Effector memory CD8-positive, alpha-beta T cell (primary cell): ENCODE measurements at regions not wholly inside any gene's neighbourhood (a gene's known extent, or its start where the extent isn't known, plus 50 kb on each side); places are given as distances from the start of the nearest gene placed in this dataset.

Source experiments
- ATAC-seq: fragments of 150-1000 bp; cut with Tn5 transposase; replicated peaks from 2 replicates; pipeline ENCODE4 v1.10.0; 2021; ENCODE audit warnings: mild to moderate bottlenecking, moderate library complexity
- DNase-seq, 3 experiments: peaks; one replicate each; pipeline ENCODE4 v3.0.0; 2021
- H3K27ac Mint-ChIP-seq, 2 donors: one replicate each; pipeline ENCODE4 v1.8.0; 2022; ENCODE audit warnings: mild to moderate bottlenecking in 2 of 2, mixed read lengths in 2 of 2, moderate library complexity in 2 of 2
- H3K27me3 Mint-ChIP-seq, 2 donors: one replicate each; pipeline ENCODE4 v1.8.0; 2022; ENCODE audit warnings: mixed read lengths in 2 of 2
- H3K36me3 Mint-ChIP-seq: one replicate; pipeline ENCODE4 v1.8.0; 2022; ENCODE audit warnings: mild to moderate bottlenecking, moderate library complexity, mixed read lengths; ENCODE audit not compliant: insufficient read depth
- H3K4me1 Mint-ChIP-seq, 2 donors: one replicate each; pipeline ENCODE4 v1.8.0; 2022; ENCODE audit warnings: low read depth in 2 of 2, mixed read lengths in 2 of 2
- H3K4me3 Mint-ChIP-seq, 2 donors: one replicate each; pipeline ENCODE4 v1.8.0; 2022; ENCODE audit warnings: mild to moderate bottlenecking in 2 of 2, mixed read lengths in 2 of 2, moderate library complexity in 2 of 2
- H3K9me3 Mint-ChIP-seq, 2 donors: one replicate each; pipeline ENCODE4 v1.8.0; 2022; ENCODE audit warnings: mixed read lengths in 2 of 2

- peaks cover 7 to 11% of the 10 kb centered on the region in 2 donors for H3K9me3 Mint-ChIP-seq
- H3K36me3 Mint-ChIP-seq, result no peaks in the 10 kb centered on the region
- H3K4me1 Mint-ChIP-seq, result peaks cover 13 to 21% of the 10 kb centered on the region in 2 donors
- no peaks in the 10 kb centered on the region for H3K27me3 Mint-ChIP-seq
- no peak overlapping the region for H3K4me3 Mint-ChIP-seq
- ATAC-seq, result no peak
- H3K27ac Mint-ChIP-seq, result no peak overlapping the region
- DNase-seq, result no peak
These were observed 497.4 kb downstream of the ETS1 start for GRCh38 chr11:128089962-128090361.

DNA sequence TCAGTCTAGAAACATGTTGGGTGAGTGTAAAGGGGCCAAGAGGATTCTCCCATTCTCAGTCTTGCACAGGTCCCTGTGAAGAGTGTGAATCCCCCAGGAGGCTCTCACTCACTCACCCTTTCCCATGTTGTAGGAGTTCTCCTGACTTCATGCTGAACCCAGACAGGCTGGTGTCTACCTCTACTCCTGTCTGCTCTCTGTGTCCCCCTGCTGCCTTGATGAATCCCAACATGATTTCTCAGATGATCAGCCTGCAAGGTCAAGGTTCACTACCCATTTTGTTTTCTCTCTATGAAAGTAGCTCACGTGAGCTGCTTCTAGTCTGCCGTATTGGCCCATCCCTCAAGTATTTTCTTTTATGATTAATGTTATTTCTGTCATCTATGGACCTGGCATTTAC lies 500.6 kb downstream of the ETS1 start:
- peak; percentile 42 for ATAC-seq
- Mint-ChIP-seq H3K4me3 (peak overlapping the region in 1 of 2 donors; percentile 4), H3K27ac (peak overlapping the region; percentile 11 to 51), H3K36me3 (peaks cover under 1% of the 10 kb centered on the region), H3K27me3 (no peaks in the 10 kb centered on the region), H3K4me1 (peaks cover 30 to 49% of the 10 kb centered on the region in 2 donors), H3K9me3 (peaks cover 7 to 11% of the 10 kb centered on the region in 2 donors)
- DNase-seq, result peak in 1 of 3 experiments; percentile 8

DNA sequence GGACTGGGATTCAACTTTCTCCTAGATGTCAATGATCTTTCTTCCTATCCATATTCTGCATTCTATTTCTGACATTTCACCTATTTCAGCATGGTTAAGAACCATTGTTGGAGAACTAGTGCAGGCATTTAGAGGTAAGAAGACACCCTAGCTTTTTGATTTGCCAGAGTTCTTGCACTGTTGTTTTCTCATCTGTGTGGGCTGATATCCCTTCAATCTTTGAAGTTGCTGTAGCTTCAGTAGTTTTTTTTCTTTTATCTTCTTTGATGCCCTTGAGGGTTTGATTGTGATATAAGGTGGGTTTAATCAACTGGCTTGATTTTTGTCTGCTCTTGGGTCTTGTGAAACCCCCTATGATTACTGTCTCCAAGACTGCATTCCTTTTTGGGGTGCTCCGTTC lies 502.1 kb downstream of the ETS1 start:
- ATAC-seq (no peak), DNase-seq (no peak)
- Mint-ChIP-seq H3K9me3 (peaks cover 6 to 7% of the 10 kb centered on the region in 2 donors), H3K4me1 (peaks cover 32 to 59% of the 10 kb centered on the region in 2 donors), H3K36me3 (peaks cover 3% of the 10 kb centered on the region), H3K27me3 (no peaks in the 10 kb centered on the region), H3K4me3 (peak overlapping the region; percentile 29 to 64), H3K27ac (peak overlapping the region; percentile 72 to 88)

DNA sequence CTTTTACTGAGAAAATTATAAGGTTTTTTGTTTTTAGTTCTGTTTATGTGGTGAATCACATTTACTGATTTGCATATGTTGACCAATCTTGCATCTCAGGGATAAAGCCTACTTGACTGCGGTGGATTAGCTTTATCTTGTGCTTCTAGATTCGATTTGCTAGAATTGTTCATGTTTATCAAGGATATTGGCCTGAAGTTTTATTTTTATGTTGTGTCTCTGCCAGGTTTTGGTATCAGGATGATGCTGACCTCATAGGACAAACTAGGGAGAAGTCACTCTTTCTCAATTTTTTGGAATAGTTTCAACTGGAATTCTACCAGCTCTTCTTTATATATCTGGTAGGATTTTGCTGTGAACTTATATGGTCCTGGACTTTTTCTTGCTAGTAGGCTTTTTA lies 504.8 kb downstream of the ETS1 start:
- peak overlapping the region in 1 of 2 donors; percentile 13 for H3K4me3 Mint-ChIP-seq
- peaks cover 36 to 74% of the 10 kb centered on the region in 2 donors for H3K4me1 Mint-ChIP-seq
- peaks cover 3% of the 10 kb centered on the region for H3K36me3 Mint-ChIP-seq
- peak overlapping the region in 1 of 2 donors; percentile 88 for H3K27ac Mint-ChIP-seq
- H3K9me3 Mint-ChIP-seq, result no peaks in the 10 kb centered on the region
- no peak for ATAC-seq
- DNase-seq, result no peak
- H3K27me3 Mint-ChIP-seq, result no peaks in the 10 kb centered on the region

GRCh38 chr11:128069665-128070064 lies 517.7 kb downstream of the ETS1 start:
- H3K4me1 Mint-ChIP-seq, result peaks cover 10 to 16% of the 10 kb centered on the region in 2 donors
- peaks cover 0 to 2% of the 10 kb centered on the region in 2 donors for H3K9me3 Mint-ChIP-seq
- DNase-seq (no peak), ATAC-seq (no peak)
- no peaks in the 10 kb centered on the region for H3K36me3 Mint-ChIP-seq
- no peak overlapping the region for H3K27ac Mint-ChIP-seq
- H3K27me3 Mint-ChIP-seq, result no peaks in the 10 kb centered on the region
- H3K4me3 Mint-ChIP-seq, result no peak overlapping the region

DNA sequence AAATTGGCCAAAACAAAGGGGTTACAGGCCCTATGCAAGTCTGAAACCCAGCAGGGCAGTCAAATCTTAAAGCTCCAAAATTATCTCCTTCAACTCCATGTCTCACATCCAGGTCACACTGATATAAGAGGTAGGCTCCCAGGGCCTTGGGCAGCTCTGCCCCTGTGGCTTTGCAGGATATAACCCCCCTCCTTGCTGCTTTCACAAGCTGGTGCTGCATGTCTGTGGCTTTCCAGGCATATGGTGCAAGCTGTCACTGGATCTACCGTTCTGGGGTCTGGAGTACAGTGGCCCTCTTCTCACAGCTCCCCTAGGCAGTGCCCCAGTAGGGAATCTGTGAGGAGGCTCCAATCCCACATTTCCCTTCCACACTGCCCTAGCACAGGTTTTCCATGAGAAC lies 519.6 kb downstream of the ETS1 start:
- DNase-seq, result no peak
- Mint-ChIP-seq H3K27ac (no peak overlapping the region), H3K27me3 (no peaks in the 10 kb centered on the region), H3K36me3 (no peaks in the 10 kb centered on the region), H3K4me1 (peaks cover 10% of the 10 kb centered on the region in 2 donors), H3K4me3 (no peak overlapping the region), H3K9me3 (peaks cover 0 to 6% of the 10 kb centered on the region in 2 donors)
- ATAC-seq, result no peak

DNA sequence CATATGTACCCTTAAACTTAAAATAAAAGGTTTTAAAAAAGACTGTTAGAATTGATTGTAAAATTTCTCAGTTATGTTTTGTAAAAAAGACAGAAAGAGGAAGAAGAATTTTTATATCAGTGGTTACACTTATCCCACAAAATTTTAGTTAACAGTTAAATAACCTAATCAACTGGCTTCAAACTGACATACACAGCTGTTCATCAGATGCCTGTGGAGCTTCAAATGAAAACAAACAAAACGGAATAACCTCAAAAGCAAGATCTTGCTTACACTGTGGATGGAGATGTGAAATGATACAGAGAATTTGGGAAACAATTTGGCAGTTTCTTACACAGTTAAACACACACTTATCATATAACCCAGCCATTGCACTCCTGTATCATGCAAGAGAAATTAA lies 521.0 kb downstream of the ETS1 start:
- no peak overlapping the region for H3K27ac Mint-ChIP-seq
- DNase-seq (no peak), ATAC-seq (no peak)
- H3K4me3 Mint-ChIP-seq, result no peak overlapping the region
- peaks cover 0 to 6% of the 10 kb centered on the region in 2 donors for H3K9me3 Mint-ChIP-seq
- no peaks in the 10 kb centered on the region for H3K27me3 Mint-ChIP-seq
- H3K36me3 Mint-ChIP-seq, result no peaks in the 10 kb centered on the region
- peaks cover 8 to 10% of the 10 kb centered on the region in 2 donors for H3K4me1 Mint-ChIP-seq

- H3K27me3 Mint-ChIP-seq, result no peaks in the 10 kb centered on the region
- H3K4me1 Mint-ChIP-seq, result peaks cover 6 to 11% of the 10 kb centered on the region in 2 donors
- no peaks in the 10 kb centered on the region for H3K36me3 Mint-ChIP-seq
- H3K27ac Mint-ChIP-seq, result no peak overlapping the region
- H3K9me3 Mint-ChIP-seq, result peaks cover 0 to 4% of the 10 kb centered on the region in 2 donors
- ATAC-seq (no peak), DNase-seq (no peak)
- no peak overlapping the region for H3K4me3 Mint-ChIP-seq
These were observed 526.0 kb downstream of the ETS1 start for GRCh38 chr11:128061281-128061871.

DNA sequence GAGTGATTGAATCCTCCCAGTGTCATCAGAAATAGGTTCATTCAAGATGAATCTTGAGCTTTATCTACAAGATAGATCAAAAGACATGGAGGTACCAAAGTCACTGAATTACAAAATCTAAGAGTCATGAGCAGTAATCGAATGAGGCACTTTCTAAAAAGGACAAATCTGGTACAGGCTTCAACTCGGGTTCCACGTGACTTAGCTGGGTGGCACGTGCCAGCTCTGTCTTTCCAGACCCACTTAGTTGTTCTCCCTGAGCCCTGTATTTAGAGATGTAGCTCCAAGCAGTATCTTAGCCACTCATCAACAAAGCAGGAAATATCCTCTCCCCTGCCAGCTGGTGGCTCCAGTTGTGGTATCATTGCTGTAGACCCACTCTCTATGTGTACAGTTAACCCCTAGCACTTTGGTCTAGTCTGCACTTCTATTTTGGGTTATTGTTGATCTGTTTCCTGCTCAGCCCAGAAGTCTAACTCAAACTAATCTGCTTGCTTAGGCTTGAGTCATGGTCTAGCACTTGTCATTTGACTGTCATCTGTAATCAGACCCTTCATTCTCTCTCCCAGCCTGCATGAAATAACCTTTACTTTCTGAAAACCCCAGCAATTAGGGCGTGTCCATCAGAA lies 528.7 kb downstream of the ETS1 start:
- H3K36me3 Mint-ChIP-seq, result no peaks in the 10 kb centered on the region
- H3K27ac Mint-ChIP-seq, result no peak overlapping the region
- H3K4me3 Mint-ChIP-seq, result no peak overlapping the region
- ATAC-seq (peak; percentile 44), DNase-seq (no peak)
- H3K27me3 Mint-ChIP-seq, result no peaks in the 10 kb centered on the region
- peaks cover 0 to 4% of the 10 kb centered on the region in 2 donors for H3K9me3 Mint-ChIP-seq
- peaks cover 16 to 17% of the 10 kb centered on the region in 2 donors for H3K4me1 Mint-ChIP-seq

GRCh38 chr11:128057786-128058395 lies 529.5 kb downstream of the ETS1 start:
- ATAC-seq (no peak), DNase-seq (no peak)
- no peak overlapping the region for H3K4me3 Mint-ChIP-seq
- no peaks in the 10 kb centered on the region for H3K27me3 Mint-ChIP-seq
- H3K4me1 Mint-ChIP-seq, result peaks cover 24 to 25% of the 10 kb centered on the region in 2 donors
- H3K36me3 Mint-ChIP-seq, result no peaks in the 10 kb centered on the region
- H3K9me3 Mint-ChIP-seq, result no peaks in the 10 kb centered on the region
- peak overlapping the region in 1 of 2 donors; percentile 38 for H3K27ac Mint-ChIP-seq

DNA sequence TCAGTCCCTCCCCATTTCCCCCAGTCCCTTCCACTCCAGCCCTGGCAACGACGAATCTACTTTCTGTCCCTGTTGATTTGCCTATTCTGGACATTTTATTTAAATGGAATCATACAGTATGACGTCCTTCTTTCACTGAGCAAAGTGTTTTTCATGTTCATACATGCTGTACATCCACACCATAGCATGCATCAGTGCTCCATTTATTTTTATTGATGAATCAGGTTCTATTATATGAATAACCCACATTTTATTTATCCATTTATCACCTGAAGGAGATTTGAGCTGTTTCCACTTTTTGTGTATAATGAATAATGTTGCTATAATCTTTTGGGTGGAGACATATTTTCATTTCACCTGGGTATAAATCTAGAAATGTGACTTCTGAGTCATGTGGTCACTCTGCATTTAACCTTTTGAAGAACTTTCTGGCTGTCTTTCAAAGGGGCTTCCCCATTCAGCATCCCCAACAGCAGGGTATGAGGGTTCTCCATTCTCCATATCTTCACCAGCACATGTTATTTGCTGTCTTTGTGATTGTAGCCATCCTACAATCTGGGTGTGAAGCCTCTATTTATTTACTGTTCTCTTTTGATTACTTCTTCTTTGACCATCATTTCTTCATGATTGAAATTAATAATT lies 531.7 kb downstream of the ETS1 start:
- no peak for DNase-seq
- Mint-ChIP-seq H3K27ac (peak overlapping the region; percentile 47 to 94), H3K9me3 (no peaks in the 10 kb centered on the region), H3K4me3 (no peak overlapping the region), H3K27me3 (no peaks in the 10 kb centered on the region), H3K36me3 (peaks cover 2% of the 10 kb centered on the region), H3K4me1 (peaks cover 39 to 43% of the 10 kb centered on the region in 2 donors)
- ATAC-seq, result no peak

DNA sequence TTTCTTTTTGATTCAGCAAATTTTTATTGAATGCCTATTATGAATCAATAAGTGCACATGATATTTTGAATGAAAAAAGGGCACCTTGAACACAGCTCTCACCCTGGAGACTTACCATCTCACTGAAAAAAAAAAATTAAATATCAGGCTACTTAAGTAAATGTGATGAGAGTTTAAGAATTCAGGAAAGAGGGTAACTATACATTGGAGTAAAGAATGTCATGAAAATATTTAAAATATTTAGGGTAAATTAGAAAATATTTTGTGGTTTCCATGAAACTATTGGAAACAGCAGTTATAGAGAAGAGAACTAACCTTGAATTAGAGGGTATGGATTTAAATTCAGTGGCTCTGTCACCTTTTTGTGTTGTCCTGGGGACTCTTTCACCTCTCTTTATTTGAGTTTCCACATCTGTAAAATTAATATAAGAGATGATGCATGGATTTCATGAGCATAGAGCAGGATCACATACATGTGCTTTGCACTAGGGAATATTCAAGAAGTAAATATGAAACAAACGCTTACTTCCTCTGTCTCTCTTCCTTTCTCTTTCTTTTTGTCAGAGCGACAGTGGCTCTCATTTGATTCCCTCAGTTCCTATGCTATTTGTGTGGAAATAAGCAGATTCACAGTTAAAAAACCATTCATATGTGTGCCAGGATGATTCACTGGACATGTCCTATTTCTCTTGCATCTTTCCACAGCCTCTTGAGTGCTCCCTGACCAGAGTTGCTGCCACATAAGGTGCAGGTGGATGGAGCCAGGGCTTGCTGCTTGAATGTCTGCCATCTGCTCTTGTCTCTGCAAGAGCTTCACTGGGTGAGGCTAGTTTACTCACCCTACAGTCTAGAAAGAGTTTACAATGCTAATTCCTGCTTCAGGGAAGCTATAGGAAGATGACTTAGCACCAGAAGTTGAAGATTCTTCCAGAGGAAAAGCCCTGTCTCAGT lies 533.1 kb downstream of the ETS1 start:
- DNase-seq, result no peak
- Mint-ChIP-seq H3K27me3 (no peaks in the 10 kb centered on the region), H3K4me1 (peaks cover 49 to 53% of the 10 kb centered on the region in 2 donors), H3K4me3 (peak overlapping the region; percentile 71 to 85), H3K27ac (peak overlapping the region; percentile 86 to 94), H3K9me3 (no peaks in the 10 kb centered on the region), H3K36me3 (peaks cover 2% of the 10 kb centered on the region)
- ATAC-seq, result peak; percentile 34
